Thyroid gland (tissue), 4 donors: ENCODE measurements at regions not wholly inside any gene's neighbourhood (a gene's known extent, or its start where the extent isn't known, plus 50 kb on each side); places are given as distances from the start of the nearest gene placed in this dataset.

Source experiments
- DNase-seq, 2 donors: peaks; one replicate each; pipeline ENCODE4 v3.0.0-alpha.2; 2019
- H3K27ac ChIP-seq, 3 donors: fragments of 200-600 bp; sonication (generic); 1 replicate in 2 of 3; 2 replicates in 1 of 3; pipeline ENCODE4 v1.5.1; 2016 to 2019; ENCODE audit warnings: mild to moderate bottlenecking in 1 of 3, moderate library complexity in 1 of 3
- H3K27me3 ChIP-seq: fragments of 200-600 bp; sonication (generic); one replicate; pipeline ENCODE4 v1.5.1; 2019
- H3K36me3 ChIP-seq, 2 donors: fragments of 200-600 bp; sonication (generic); one replicate each; pipeline ENCODE4 v1.5.1; 2016 to 2019
- H3K4me1 ChIP-seq, 2 donors: fragments of 200-600 bp; sonication (generic); one replicate each; pipeline ENCODE4 v1.5.1; 2017 to 2019
- H3K4me3 ChIP-seq, 3 donors: fragments of 200-600 bp; sonication (generic); replicated peaks in 1 of 3; 1 replicate in 2 of 3; 2 replicates in 1 of 3; pipeline ENCODE4 v1.5.1; 2016; ENCODE audit warnings: mild to moderate bottlenecking in 1 of 3
- H3K9me3 ChIP-seq: fragments of 200-600 bp; sonication (generic); one replicate; pipeline ENCODE4 v1.5.1; 2017
- CTCF ChIP-seq, 6 experiments: fragments of 200-600 bp in 3 of 6; fragments of 450-650 bp in 3 of 6; sonication (generic) in 3 of 6; IDR thresholded peaks; one replicate each; pipeline ENCODE4 v1.5.1; 2016 to 2019; ENCODE audit warnings: antibody characterized with exemption in 6 of 6, mild to moderate bottlenecking in 2 of 6, inconsistent platforms in 1 of 6, moderate library complexity in 1 of 6
- POLR2A ChIP-seq, 2 donors: fragments of 450-650 bp; IDR thresholded peaks; one replicate each; pipeline ENCODE4 v1.6.1; 2017; ENCODE audit warnings: antibody characterized with exemption in 2 of 2, mild to moderate bottlenecking in 2 of 2, moderate library complexity in 1 of 2
- WGBS, 2 donors: methylation state at CpG; one replicate each; pipeline ENCODE4 v1.1.5; 2017; 5-methylcytosine and 5-hydroxymethylcytosine counted together
- intact Hi-C: fragments of 100-400 bp; cut with DNase I; formaldehyde crosslinking; loops from one replicate; pipeline ENCODE4 v1.15.1; 2023

- no peaks in the 10 kb centered on the region for H3K9me3 ChIP-seq
- 63% methylated on average over 11 of the region's 11 CpGs for WGBS, 2 donors
- intact Hi-C loops, result no loop called here
- H3K4me3 ChIP-seq, result no peak overlapping the region
- no peak for DNase-seq
- H3K27ac ChIP-seq, result no peak overlapping the region
- H3K27me3 ChIP-seq, result no peaks in the 10 kb centered on the region
- no peak for TF ChIP-seq POLR2A (IDR thresholded peaks at IDR 0.05)
- H3K36me3 ChIP-seq, result no peaks in the 10 kb centered on the region
- H3K4me1 ChIP-seq, result no peaks in the 10 kb centered on the region
These were observed 82.9 kb upstream of the ALDH1B1 start for GRCh38 chr9:38309324-38310195.

- Histone ChIP-seq H3K36me3 (no peaks in the 10 kb centered on the region), H3K9me3 (no peaks in the 10 kb centered on the region), H3K27ac (no peak overlapping the region), H3K4me3 (no peak overlapping the region), H3K4me1 (no peaks in the 10 kb centered on the region), H3K27me3 (no peaks in the 10 kb centered on the region)
- TF ChIP-seq POLR2A (IDR thresholded peaks at IDR 0.05), result no peak
- no peak for TF ChIP-seq CTCF (IDR thresholded peaks at IDR 0.05)
- DNase-seq, result no peak
- 98 to 99% methylated on average over 4 of the region's 4 CpGs for WGBS, 2 donors
- intact Hi-C loops, result no loop called here
These were observed 84.4 kb upstream of the ALDH1B1 start for GRCh38 chr9:38308136-38308535.

GRCh38 chr9:38306899-38307298 lies 85.6 kb upstream of the ALDH1B1 start:
- DNase-seq, result no peak
- 95 to 97% methylated on average over 5 of the region's 5 CpGs for WGBS, 2 donors
- TF ChIP-seq POLR2A (IDR thresholded peaks at IDR 0.05) (no peak), CTCF (IDR thresholded peaks at IDR 0.05) (no peak)
- Histone ChIP-seq H3K36me3 (no peaks in the 10 kb centered on the region), H3K4me3 (no peak overlapping the region), H3K4me1 (no peaks in the 10 kb centered on the region), H3K27me3 (no peaks in the 10 kb centered on the region), H3K9me3 (no peaks in the 10 kb centered on the region), H3K27ac (no peak overlapping the region)
- intact Hi-C loops, result no loop called here

- no peaks in the 10 kb centered on the region for H3K4me1 ChIP-seq
- no peak for DNase-seq
- no peak overlapping the region for H3K4me3 ChIP-seq
- no peaks in the 10 kb centered on the region for H3K36me3 ChIP-seq
- no peak overlapping the region for H3K27ac ChIP-seq
- TF ChIP-seq POLR2A (IDR thresholded peaks at IDR 0.05) (no peak), CTCF (IDR thresholded peaks at IDR 0.05) (no peak)
- H3K27me3 ChIP-seq, result no peaks in the 10 kb centered on the region
- intact Hi-C loops, result no loop called here
- H3K9me3 ChIP-seq, result no peaks in the 10 kb centered on the region
- 53 to 61% methylated on average over 1 of the region's 1 CpG for WGBS, 2 donors
These were observed 86.9 kb upstream of the ALDH1B1 start for GRCh38 chr9:38305582-38305981.

GRCh38 chr9:38301376-38302106 lies 91.0 kb upstream of the ALDH1B1 start:
- Histone ChIP-seq H3K27ac (no peak overlapping the region), H3K4me3 (no peak overlapping the region), H3K36me3 (no peaks in the 10 kb centered on the region), H3K9me3 (no peaks in the 10 kb centered on the region), H3K27me3 (no peaks in the 10 kb centered on the region), H3K4me1 (no peaks in the 10 kb centered on the region)
- no peak for TF ChIP-seq POLR2A (IDR thresholded peaks at IDR 0.05)
- TF ChIP-seq CTCF (IDR thresholded peaks at IDR 0.05), result no peak
- intact Hi-C loops, result no loop called here
- 93 to 96% methylated on average over 7 of the region's 7 CpGs for WGBS, 2 donors
- no peak for DNase-seq
